HepG2 (cell line): ENCODE measurements at regions not wholly inside any gene's neighbourhood (a gene's known extent, or its start where the extent isn't known, plus 50 kb on each side); places are given as distances from the start of the nearest gene placed in this dataset.

Source experiments
- ATAC-seq: fragments of 200-7000 bp; cut with Tn5 transposase; 3 replicates; pipeline ENCODE4 v1.9.1; 2020; ENCODE audit warnings: mild to moderate bottlenecking, moderate library complexity
- BruUV-seq: library from RNA; stranded (reverse); fragments of 400-500 nt; replicated peaks from 2 replicates; lab custom pipeline; 2021; lab: Mats Ljungman, UMichigan
- CTCF ChIA-PET: fragments of 300-600 bp; formaldehyde crosslinking; extraction: SDS; loops from one replicate; lab custom pipeline; 2021; ENCODE audit warnings: low total read pairs, inconsistent platforms, low intra/inter-chr PET ratio; lab: Yijun Ruan, JAX
- POLR2A ChIA-PET: fragments of 350-600 bp; sonication (Branson Sonifier 250); formaldehyde crosslinking; loops from one replicate; lab custom pipeline; 2020; ENCODE audit warnings: antibody characterized with exemption, inconsistent platforms; lab: Yijun Ruan, JAX
- DNase-seq: peaks from one replicate; pipeline ENCODE4 v3.0.0-alpha.2; 2015; ENCODE audit warnings: low spot score
- FAIRE-seq: peaks from 3 replicates; lab custom pipeline; 2011; peaks lifted over from hg19 to GRCh38; lab: Jason Lieb, UNC
- H2AFZ ChIP-seq: one replicate; pipeline ENCODE4 v1.6.1; 2011; ENCODE audit warnings: low read length, inconsistent platforms
- H3K27ac ChIP-seq: fragments of 300-600 bp; 3 replicates; pipeline ENCODE4 v1.8.0; 2011; ENCODE audit warnings: mixed run types, mild to moderate bottlenecking, mixed read lengths, low read length, inconsistent platforms; ENCODE audit not compliant: insufficient read depth; ENCODE audit errors: extremely low read length
- H3K27me3 ChIP-seq, 2 experiments: fragments of 200-600 bp in 1 of 2; 2 replicates in 1 of 2; 3 replicates in 1 of 2; pipeline versions ENCODE4 v1.6.0 to v1.8.0; 2011; ENCODE audit warnings: low read length in 2 of 2, mild to moderate bottlenecking in 2 of 2, moderate library complexity in 2 of 2, inconsistent platforms in 1 of 2; ENCODE audit not compliant: insufficient read depth in 2 of 2, control insufficient read depth in 1 of 2
- H3K36me3 ChIP-seq, 2 experiments: fragments of 200-600 bp in 1 of 2; replicated peaks in 1 of 2; 2 replicates in 1 of 2; 3 replicates in 1 of 2; pipeline versions ENCODE4 v1.5.1 to v1.8.0; 2011; ENCODE audit warnings: low read length in 2 of 2, inconsistent platforms in 1 of 2; ENCODE audit not compliant: insufficient read depth in 2 of 2, control insufficient read depth in 1 of 2
- H3K4me1 ChIP-seq: 2 replicates; pipeline ENCODE4 v1.5.1; 2012; ENCODE audit warnings: low read length, inconsistent platforms; ENCODE audit not compliant: insufficient read depth
- H3K4me2 ChIP-seq: 2 replicates; pipeline ENCODE4 v1.6.0; 2011; ENCODE audit warnings: low read depth, low read length, inconsistent platforms
- H3K4me3 ChIP-seq, 3 experiments: fragments of 200-600 bp in 1 of 3; sonication (generic), shearing (Covaris generic) in 1 of 3; replicated peaks in 1 of 3; 2 replicates each; pipeline ENCODE4 v1.5.1; 2011 to 2016; ENCODE audit warnings: low read length in 3 of 3, inconsistent platforms in 2 of 3, low read depth in 2 of 3, mild to moderate bottlenecking in 2 of 3, control low read depth in 1 of 3, mixed read lengths in 1 of 3; ENCODE audit not compliant: insufficient read depth in 1 of 3
- H3K79me2 ChIP-seq: one replicate; pipeline ENCODE4 v1.6.1; 2011; ENCODE audit warnings: low read length, inconsistent platforms; ENCODE audit not compliant: insufficient read depth
- H3K9ac ChIP-seq: 2 replicates; pipeline ENCODE4 v1.6.0; 2011; ENCODE audit warnings: mild to moderate bottlenecking, low read depth, low read length, inconsistent platforms; ENCODE audit not compliant: insufficient read depth
- H3K9me3 ChIP-seq: 2 replicates; pipeline ENCODE4 v1.5.1; 2012; ENCODE audit warnings: mild to moderate bottlenecking, low read length
- H4K20me1 ChIP-seq: 2 replicates; pipeline ENCODE4 v1.6.0; 2011; ENCODE audit warnings: inconsistent platforms, mild to moderate bottlenecking, low read length, moderate library complexity; ENCODE audit not compliant: insufficient read depth
- ZFP41 ChIP-seq: sonication (generic); formaldehyde crosslinking; IDR thresholded peaks from 2 replicates; pipeline ENCODE4 v1.4.0; 2020; ENCODE audit warnings: mild to moderate bottlenecking, missing genetic modification reagents, borderline replicate concordance
- ZNF776 ChIP-seq: sonication (generic); formaldehyde crosslinking; IDR thresholded peaks from 2 replicates; pipeline ENCODE4 v1.4.0; 2020; ENCODE audit warnings: mild to moderate bottlenecking, missing genetic modification reagents
- whole genome bisulfite sequencing: methylation state at CpG from one replicate; pipeline ENCODE4 v1.1.6; 2017; ENCODE audit warnings: low lambda C conversion rate; 5-methylcytosine and 5-hydroxymethylcytosine counted together
- in situ Hi-C: cut with HindIII; loops from 2 replicates; pipeline ENCODE4 v1.10.0; 2017; ENCODE audit warnings: low pct_unique_long_range_greater_than_20kb; ENCODE audit not compliant: extremely low pct_ligation_motif_present
- intact Hi-C: fragments of 100-400 bp; cut with micrococcal nuclease; formaldehyde crosslinking; loops from one replicate; pipeline ENCODE4 v1.10.0; 2022; ENCODE audit not compliant: unreplicated experiment
- TF ChIP-seq, protein P1 (sequence below): sonication (generic); formaldehyde crosslinking; IDR thresholded peaks from 2 replicates; pipeline ENCODE4 v1.5.0; 2020; ENCODE audit warnings: mild to moderate bottlenecking, missing genetic modification reagents
- TF ChIP-seq, protein P2 (sequence below): sonication (generic); formaldehyde crosslinking; IDR thresholded peaks from 2 replicates; pipeline ENCODE4 v1.4.0; 2020; ENCODE audit warnings: missing genetic modification reagents, borderline replicate concordance
- TF ChIP-seq, protein P3 (sequence below): sonication (generic); formaldehyde crosslinking; IDR thresholded peaks from 2 replicates; pipeline ENCODE4 v1.5.1; 2020; ENCODE audit warnings: missing genetic modification reagents, mild to moderate bottlenecking, borderline replicate concordance

DNA sequence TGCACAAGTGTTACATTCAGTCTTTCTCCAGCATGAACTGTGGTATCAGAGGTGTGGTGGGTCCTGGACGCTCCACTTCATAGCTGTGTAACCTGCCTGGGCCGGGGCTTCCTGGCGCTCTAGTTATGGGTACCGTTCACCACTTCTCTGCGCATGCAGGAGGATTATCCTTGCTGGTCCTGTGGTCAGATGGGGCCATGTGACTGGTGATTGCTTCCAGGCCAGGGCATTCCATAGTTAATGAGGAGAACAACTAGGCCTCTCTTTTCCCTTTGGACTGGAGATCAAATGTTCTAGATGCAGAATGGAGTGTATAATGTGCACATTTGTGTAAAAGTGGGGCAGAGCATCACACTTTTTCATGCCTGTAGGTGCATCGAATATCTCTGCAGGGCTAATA, 444.0 kb downstream of the AACS start:
- 15% methylated on average over 6 of the region's 6 CpGs for WGBS
- TF ChIP-seq, protein P1, sequence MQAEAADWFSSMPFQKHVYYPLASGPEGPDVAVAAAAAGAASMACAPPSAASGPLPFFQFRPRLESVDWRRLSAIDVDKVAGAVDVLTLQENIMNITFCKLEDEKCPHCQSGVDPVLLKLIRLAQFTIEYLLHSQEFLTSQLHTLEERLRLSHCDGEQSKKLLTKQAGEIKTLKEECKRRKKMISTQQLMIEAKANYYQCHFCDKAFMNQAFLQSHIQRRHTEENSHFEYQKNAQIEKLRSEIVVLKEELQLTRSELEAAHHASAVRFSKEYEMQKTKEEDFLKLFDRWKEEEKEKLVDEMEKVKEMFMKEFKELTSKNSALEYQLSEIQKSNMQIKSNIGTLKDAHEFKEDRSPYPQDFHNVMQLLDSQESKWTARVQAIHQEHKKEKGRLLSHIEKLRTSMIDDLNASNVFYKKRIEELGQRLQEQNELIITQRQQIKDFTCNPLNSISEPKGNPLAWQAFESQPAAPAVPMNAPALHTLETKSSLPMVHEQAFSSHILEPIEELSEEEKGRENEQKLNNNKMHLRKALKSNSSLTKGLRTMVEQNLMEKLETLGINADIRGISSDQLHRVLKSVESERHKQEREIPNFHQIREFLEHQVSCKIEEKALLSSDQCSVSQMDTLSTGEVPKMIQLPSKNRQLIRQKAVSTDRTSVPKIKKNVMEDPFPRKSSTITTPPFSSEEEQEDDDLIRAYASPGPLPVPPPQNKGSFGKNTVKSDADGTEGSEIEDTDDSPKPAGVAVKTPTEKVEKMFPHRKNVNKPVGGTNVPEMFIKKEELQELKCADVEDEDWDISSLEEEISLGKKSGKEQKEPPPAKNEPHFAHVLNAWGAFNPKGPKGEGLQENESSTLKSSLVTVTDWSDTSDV = no peak
- TF ChIP-seq ZFP41 (CRISPR knock-in tag) (no peak), ZNF776 (no peak)
- TF ChIP-seq, protein P2, sequence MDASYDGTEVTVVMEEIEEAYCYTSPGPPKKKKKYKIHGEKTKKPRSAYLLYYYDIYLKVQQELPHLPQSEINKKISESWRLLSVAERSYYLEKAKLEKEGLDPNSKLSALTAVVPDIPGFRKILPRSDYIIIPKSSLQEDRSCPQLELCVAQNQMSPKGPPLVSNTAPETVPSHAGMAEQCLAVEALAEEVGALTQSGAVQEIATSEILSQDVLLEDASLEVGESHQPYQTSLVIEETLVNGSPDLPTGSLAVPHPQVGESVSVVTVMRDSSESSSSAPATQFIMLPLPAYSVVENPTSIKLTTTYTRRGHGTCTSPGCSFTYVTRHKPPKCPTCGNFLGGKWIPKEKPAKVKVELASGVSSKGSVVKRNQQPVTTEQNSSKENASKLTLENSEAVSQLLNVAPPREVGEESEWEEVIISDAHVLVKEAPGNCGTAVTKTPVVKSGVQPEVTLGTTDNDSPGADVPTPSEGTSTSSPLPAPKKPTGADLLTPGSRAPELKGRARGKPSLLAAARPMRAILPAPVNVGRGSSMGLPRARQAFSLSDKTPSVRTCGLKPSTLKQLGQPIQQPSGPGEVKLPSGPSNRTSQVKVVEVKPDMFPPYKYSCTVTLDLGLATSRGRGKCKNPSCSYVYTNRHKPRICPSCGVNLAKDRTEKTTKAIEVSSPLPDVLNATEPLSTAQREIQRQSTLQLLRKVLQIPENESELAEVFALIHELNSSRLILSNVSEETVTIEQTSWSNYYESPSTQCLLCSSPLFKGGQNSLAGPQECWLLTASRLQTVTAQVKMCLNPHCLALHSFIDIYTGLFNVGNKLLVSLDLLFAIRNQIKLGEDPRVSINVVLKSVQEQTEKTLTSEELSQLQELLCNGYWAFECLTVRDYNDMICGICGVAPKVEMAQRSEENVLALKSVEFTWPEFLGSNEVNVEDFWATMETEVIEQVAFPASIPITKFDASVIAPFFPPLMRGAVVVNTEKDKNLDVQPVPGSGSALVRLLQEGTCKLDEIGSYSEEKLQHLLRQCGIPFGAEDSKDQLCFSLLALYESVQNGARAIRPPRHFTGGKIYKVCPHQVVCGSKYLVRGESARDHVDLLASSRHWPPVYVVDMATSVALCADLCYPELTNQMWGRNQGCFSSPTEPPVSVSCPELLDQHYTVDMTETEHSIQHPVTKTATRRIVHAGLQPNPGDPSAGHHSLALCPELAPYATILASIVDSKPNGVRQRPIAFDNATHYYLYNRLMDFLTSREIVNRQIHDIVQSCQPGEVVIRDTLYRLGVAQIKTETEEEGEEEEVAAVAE (CRISPR knock-in tag) = no peak
- TF ChIP-seq, protein P3, sequence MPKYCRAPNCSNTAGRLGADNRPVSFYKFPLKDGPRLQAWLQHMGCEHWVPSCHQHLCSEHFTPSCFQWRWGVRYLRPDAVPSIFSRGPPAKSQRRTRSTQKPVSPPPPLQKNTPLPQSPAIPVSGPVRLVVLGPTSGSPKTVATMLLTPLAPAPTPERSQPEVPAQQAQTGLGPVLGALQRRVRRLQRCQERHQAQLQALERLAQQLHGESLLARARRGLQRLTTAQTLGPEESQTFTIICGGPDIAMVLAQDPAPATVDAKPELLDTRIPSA (CRISPR knock-in tag) = no peak
- TF ChIP-seq, all 625 proteins: peak for 0
- Histone ChIP-seq H3K4me2 (no peak overlapping the region), H2AFZ (no peak overlapping the region), H3K27ac (no peak overlapping the region), H3K9ac (no peak overlapping the region), H3K4me1 (no peaks in the 10 kb centered on the region), H3K79me2 (no peaks in the 10 kb centered on the region), H3K9me3 (no peaks in the 10 kb centered on the region), H3K27me3 (peaks cover 0 to 5% of the 10 kb centered on the region in 2 experiments; a peak in 2 of 5 replicates), H3K4me3 (no peak overlapping the region), H3K36me3 (no peaks in the 10 kb centered on the region), H4K20me1 (no peaks in the 10 kb centered on the region)
- ATAC-seq (no peak), FAIRE-seq (no peak), DNase-seq (no peak)
- in situ Hi-C loops (no loop called here), intact Hi-C loops (no loop called here)
- CTCF ChIA-PET = no interaction called here
- no TSS peak for BruUV-seq
- POLR2A ChIA-PET = no interaction called here
